HepG2 (cell line): ENCODE measurements at regions not wholly inside any gene's neighbourhood (a gene's known extent, or its start where the extent isn't known, plus 50 kb on each side); places are given as distances from the start of the nearest gene placed in this dataset.

Experiments
- ATAC-seq: fragments of 200-7000 bp; cut with Tn5 transposase; 3 replicates; pipeline ENCODE4 v1.9.1; 2020; ENCODE audit warnings: mild to moderate bottlenecking, moderate library complexity
- BruUV-seq: library from RNA; stranded (reverse); fragments of 400-500 nt; replicated peaks from 2 replicates; lab custom pipeline; 2021; lab: Mats Ljungman, UMichigan
- CTCF ChIA-PET: fragments of 300-600 bp; formaldehyde crosslinking; extraction: SDS; loops from one replicate; lab custom pipeline; 2021; ENCODE audit warnings: low total read pairs, inconsistent platforms, low intra/inter-chr PET ratio; lab: Yijun Ruan, JAX
- POLR2A ChIA-PET: fragments of 350-600 bp; sonication (Branson Sonifier 250); formaldehyde crosslinking; loops from one replicate; lab custom pipeline; 2020; ENCODE audit warnings: antibody characterized with exemption, inconsistent platforms; lab: Yijun Ruan, JAX
- DNase-seq: peaks from one replicate; pipeline ENCODE4 v3.0.0-alpha.2; 2015; ENCODE audit warnings: low spot score
- FAIRE-seq: peaks from 3 replicates; lab custom pipeline; 2011; peaks lifted over from hg19 to GRCh38; lab: Jason Lieb, UNC
- H2AFZ ChIP-seq: one replicate; pipeline ENCODE4 v1.6.1; 2011; ENCODE audit warnings: low read length, inconsistent platforms
- H3K27ac ChIP-seq: fragments of 300-600 bp; 3 replicates; pipeline ENCODE4 v1.8.0; 2011; ENCODE audit warnings: mixed run types, mild to moderate bottlenecking, mixed read lengths, low read length, inconsistent platforms; ENCODE audit not compliant: insufficient read depth; ENCODE audit errors: extremely low read length
- H3K27me3 ChIP-seq, 2 experiments: fragments of 200-600 bp in 1 of 2; 2 replicates in 1 of 2; 3 replicates in 1 of 2; pipeline versions ENCODE4 v1.6.0 to v1.8.0; 2011; ENCODE audit warnings: low read length in 2 of 2, mild to moderate bottlenecking in 2 of 2, moderate library complexity in 2 of 2, inconsistent platforms in 1 of 2; ENCODE audit not compliant: insufficient read depth in 2 of 2, control insufficient read depth in 1 of 2
- H3K36me3 ChIP-seq, 2 experiments: fragments of 200-600 bp in 1 of 2; replicated peaks in 1 of 2; 2 replicates in 1 of 2; 3 replicates in 1 of 2; pipeline versions ENCODE4 v1.5.1 to v1.8.0; 2011; ENCODE audit warnings: low read length in 2 of 2, inconsistent platforms in 1 of 2; ENCODE audit not compliant: insufficient read depth in 2 of 2, control insufficient read depth in 1 of 2
- H3K4me1 ChIP-seq: 2 replicates; pipeline ENCODE4 v1.5.1; 2012; ENCODE audit warnings: low read length, inconsistent platforms; ENCODE audit not compliant: insufficient read depth
- H3K4me2 ChIP-seq: 2 replicates; pipeline ENCODE4 v1.6.0; 2011; ENCODE audit warnings: low read depth, low read length, inconsistent platforms
- H3K4me3 ChIP-seq, 3 experiments: fragments of 200-600 bp in 1 of 3; sonication (generic), shearing (Covaris generic) in 1 of 3; replicated peaks in 1 of 3; 2 replicates each; pipeline ENCODE4 v1.5.1; 2011 to 2016; ENCODE audit warnings: low read length in 3 of 3, inconsistent platforms in 2 of 3, low read depth in 2 of 3, mild to moderate bottlenecking in 2 of 3, control low read depth in 1 of 3, mixed read lengths in 1 of 3; ENCODE audit not compliant: insufficient read depth in 1 of 3
- H3K79me2 ChIP-seq: one replicate; pipeline ENCODE4 v1.6.1; 2011; ENCODE audit warnings: low read length, inconsistent platforms; ENCODE audit not compliant: insufficient read depth
- H3K9ac ChIP-seq: 2 replicates; pipeline ENCODE4 v1.6.0; 2011; ENCODE audit warnings: mild to moderate bottlenecking, low read depth, low read length, inconsistent platforms; ENCODE audit not compliant: insufficient read depth
- H3K9me3 ChIP-seq: 2 replicates; pipeline ENCODE4 v1.5.1; 2012; ENCODE audit warnings: mild to moderate bottlenecking, low read length
- H4K20me1 ChIP-seq: 2 replicates; pipeline ENCODE4 v1.6.0; 2011; ENCODE audit warnings: inconsistent platforms, mild to moderate bottlenecking, low read length, moderate library complexity; ENCODE audit not compliant: insufficient read depth
- CAMTA2 ChIP-seq: sonication (generic); formaldehyde crosslinking; IDR thresholded peaks from 2 replicates; pipeline ENCODE4 v1.4.0; 2020; ENCODE audit warnings: mild to moderate bottlenecking, missing genetic modification reagents, borderline replicate concordance
- EZH2 ChIP-seq: conservative IDR thresholded peaks from 2 replicates; pipeline ENCODE4 v1.6.1; 2012; ENCODE audit warnings: mild to moderate bottlenecking, low read depth, low read length, moderate library complexity
- FOXK1 ChIP-seq: sonication (generic); formaldehyde crosslinking; IDR thresholded peaks from 2 replicates; pipeline ENCODE4 v1.4.0; 2020; ENCODE audit warnings: low read depth, missing genetic modification reagents, borderline replicate concordance
- HNRNPLL ChIP-seq: fragments of 200-400 bp; formaldehyde crosslinking; IDR thresholded peaks from 2 replicates; pipeline ENCODE4 v1.6.1; 2017; ENCODE audit warnings: mild to moderate bottlenecking, low read depth, low read length; ENCODE audit not compliant: poor library complexity, severe bottlenecking
- IRF9 ChIP-seq: sonication (generic); formaldehyde crosslinking; IDR thresholded peaks from 2 replicates; pipeline ENCODE4 v1.8.0; 2022; ENCODE audit warnings: missing genetic modification reagents, mild to moderate bottlenecking, borderline replicate concordance
- KAT7 ChIP-seq: IDR thresholded peaks from 2 replicates; pipeline ENCODE4 v1.6.1; 2018; ENCODE audit warnings: borderline replicate concordance, missing compliant biosample characterization
- KDM3A ChIP-seq: IDR thresholded peaks from 2 replicates; pipeline ENCODE4 v1.6.1; 2018; ENCODE audit warnings: low read depth, missing compliant biosample characterization
- KDM5B ChIP-seq: sonication (generic); formaldehyde crosslinking; IDR thresholded peaks from 2 replicates; pipeline ENCODE4 v1.4.0; 2020; ENCODE audit warnings: missing genetic modification reagents, mild to moderate bottlenecking, borderline replicate concordance
- KLF15 ChIP-seq: sonication (generic); formaldehyde crosslinking; IDR thresholded peaks from 2 replicates; pipeline ENCODE4 v1.8.1; 2023; ENCODE audit warnings: borderline replicate concordance, mild to moderate bottlenecking, inconsistent platforms, missing genetic modification reagents, mixed read lengths
- NFKB2 ChIP-seq: sonication (generic); formaldehyde crosslinking; IDR thresholded peaks from 2 replicates; pipeline ENCODE4 v1.4.0; 2020; ENCODE audit warnings: missing genetic modification reagents, borderline replicate concordance
- TCF7 ChIP-seq: sonication (generic); IDR thresholded peaks from 2 replicates; pipeline ENCODE4 v1.6.1; 2016; ENCODE audit warnings: antibody characterized with exemption, low read depth
- TOE1 ChIP-seq: sonication (generic); formaldehyde crosslinking; IDR thresholded peaks from 2 replicates; pipeline ENCODE4 v1.4.0; 2020; ENCODE audit warnings: mild to moderate bottlenecking, missing genetic modification reagents
- ZBTB2 ChIP-seq: sonication (generic); formaldehyde crosslinking; IDR thresholded peaks from 2 replicates; pipeline ENCODE4 v1.8.0; 2022; ENCODE audit warnings: low read depth, missing genetic modification reagents
- ZNF180 ChIP-seq: sonication (generic); formaldehyde crosslinking; IDR thresholded peaks from 2 replicates; pipeline ENCODE4 v1.4.0; 2020; ENCODE audit warnings: low read depth, missing genetic modification reagents, borderline replicate concordance
- ZNF713 ChIP-seq: sonication (generic); formaldehyde crosslinking; IDR thresholded peaks from 2 replicates; pipeline ENCODE4 v1.4.0; 2020; ENCODE audit warnings: mild to moderate bottlenecking, missing genetic modification reagents
- ZNF792 ChIP-seq: IDR thresholded peaks from 2 replicates; pipeline ENCODE4 v1.6.1; 2016
- ZUFSP ChIP-seq: sonication (generic); formaldehyde crosslinking; IDR thresholded peaks from 2 replicates; pipeline ENCODE4 v1.9.0; 2021; ENCODE audit warnings: missing genetic modification reagents, mild to moderate bottlenecking, borderline replicate concordance
- WGBS: methylation state at CpG from one replicate; pipeline ENCODE4 v1.1.6; 2017; ENCODE audit warnings: low lambda C conversion rate; 5-methylcytosine and 5-hydroxymethylcytosine counted together
- in situ Hi-C: cut with HindIII; loops from 2 replicates; pipeline ENCODE4 v1.10.0; 2017; ENCODE audit warnings: low pct_unique_long_range_greater_than_20kb; ENCODE audit not compliant: extremely low pct_ligation_motif_present
- intact Hi-C: fragments of 100-400 bp; cut with micrococcal nuclease; formaldehyde crosslinking; loops from one replicate; pipeline ENCODE4 v1.10.0; 2022; ENCODE audit not compliant: unreplicated experiment

GRCh38 chr20:10110151-10110550, 75.4 kb downstream of the ANKEF1 start:
- ChIA-PET CTCF (no interaction called here), POLR2A (no interaction called here)
- Histone ChIP-seq H3K4me3 (no peak overlapping the region), H3K27me3 (no peaks in the 10 kb centered on the region), H3K4me2 (no peak overlapping the region), H2AFZ (no peak overlapping the region), H3K79me2 (no peaks in the 10 kb centered on the region), H3K9me3 (no peaks in the 10 kb centered on the region), H3K9ac (no peak overlapping the region), H3K4me1 (peaks cover 12% of the 10 kb centered on the region), H4K20me1 (no peaks in the 10 kb centered on the region), H3K27ac (no peak overlapping the region), H3K36me3 (no peaks in the 10 kb centered on the region)
- ATAC-seq: no peak
- no peak for TF ChIP-seq ZBTB2 (CRISPR knock-in tag)
- TF ChIP-seq CAMTA2 (CRISPR knock-in tag): no peak
- no peak for TF ChIP-seq TOE1 (CRISPR knock-in tag)
- TF ChIP-seq TCF7: no peak
- TF ChIP-seq FOXK1 (CRISPR knock-in tag): no peak
- no peak for TF ChIP-seq ZNF180 (CRISPR knock-in tag)
- TF ChIP-seq KDM3A (CRISPR knock-in tag): no peak
- no peak for TF ChIP-seq IRF9 (CRISPR knock-in tag)
- TF ChIP-seq KDM5B (CRISPR knock-in tag): no peak
- no peak for TF ChIP-seq EZH2
- no peak for TF ChIP-seq HNRNPLL
- no peak for TF ChIP-seq ZUFSP
- TF ChIP-seq KLF15 (CRISPR knock-in tag): no peak
- TF ChIP-seq ZNF713 (CRISPR knock-in tag): no peak
- TF ChIP-seq ZNF792 (CRISPR knock-in tag): no peak
- no peak for TF ChIP-seq KAT7 (CRISPR knock-in tag)
- no peak for TF ChIP-seq NFKB2 (CRISPR knock-in tag)
- intact Hi-C loops (no loop called here), in situ Hi-C loops (no loop called here)
- BruUV-seq: no TSS peak
- no peak for FAIRE-seq
- 58% methylated on average over 1 of the region's 1 CpG for WGBS
- DNase-seq: no peak
